GM12873 (cell line): ENCODE measurements at regions not wholly inside any gene's neighbourhood (a gene's known extent, or its start where the extent isn't known, plus 50 kb on each side); places are given as distances from the start of the nearest gene placed in this dataset.

ENCODE experiments used
- CTCF ChIP-seq: IDR thresholded peaks from 2 replicates; pipeline ENCODE4 v1.5.1; 2012; ENCODE audit warnings: low read depth, mild to moderate bottlenecking, moderate library complexity, low read length, control low read depth; ENCODE audit not compliant: insufficient read depth; ENCODE audit errors: missing control alignments

DNA sequence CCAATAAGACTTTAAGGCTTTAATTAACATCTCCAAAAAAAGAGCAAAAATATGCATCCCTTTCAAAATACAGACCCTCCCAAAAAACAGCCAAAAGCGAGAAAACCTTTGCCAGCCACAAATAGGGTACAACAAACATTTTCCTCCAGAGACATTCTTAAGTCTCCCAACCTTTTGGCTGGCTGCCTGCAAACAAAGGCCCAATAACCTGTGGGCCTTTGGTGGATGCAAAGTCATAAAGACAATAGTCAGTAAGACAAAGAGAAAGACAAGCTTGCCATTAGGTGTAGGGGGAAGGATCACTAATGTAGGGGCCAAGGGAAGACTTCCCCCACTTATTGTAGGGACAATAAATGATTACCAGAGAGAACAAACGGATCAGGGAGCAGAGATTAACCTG, 215.5 kb upstream of the ZFP42 start:
- TF ChIP-seq CTCF: no peak

GRCh38 chr4:187782286-187782824, 213.2 kb upstream of the ZFP42 start:
- TF ChIP-seq CTCF: no peak

DNA sequence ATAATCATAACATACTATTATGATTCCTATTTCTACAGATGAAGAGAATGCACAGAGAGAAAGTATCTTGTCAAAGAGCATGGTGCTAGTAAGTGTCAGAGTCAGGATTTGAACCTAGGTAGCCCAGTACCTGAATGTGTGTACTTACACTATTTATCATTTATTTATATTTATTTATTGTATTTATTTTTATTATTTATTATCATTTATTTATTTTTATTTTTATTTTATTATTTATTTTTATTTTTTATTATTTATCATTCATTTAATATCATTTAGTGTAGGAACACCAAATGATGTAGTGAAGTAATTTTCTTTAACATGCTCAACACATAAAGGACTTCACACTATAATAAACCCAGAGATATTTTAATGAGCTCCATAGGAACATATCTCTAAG, 209.4 kb upstream of the ZFP42 start:
- TF ChIP-seq CTCF: no peak

GRCh38 chr4:187789078-187789477, 206.5 kb upstream of the ZFP42 start:
- no peak for TF ChIP-seq CTCF

GRCh38 chr4:187795737-187796136, 199.8 kb upstream of the ZFP42 start:
- TF ChIP-seq CTCF: no peak

DNA sequence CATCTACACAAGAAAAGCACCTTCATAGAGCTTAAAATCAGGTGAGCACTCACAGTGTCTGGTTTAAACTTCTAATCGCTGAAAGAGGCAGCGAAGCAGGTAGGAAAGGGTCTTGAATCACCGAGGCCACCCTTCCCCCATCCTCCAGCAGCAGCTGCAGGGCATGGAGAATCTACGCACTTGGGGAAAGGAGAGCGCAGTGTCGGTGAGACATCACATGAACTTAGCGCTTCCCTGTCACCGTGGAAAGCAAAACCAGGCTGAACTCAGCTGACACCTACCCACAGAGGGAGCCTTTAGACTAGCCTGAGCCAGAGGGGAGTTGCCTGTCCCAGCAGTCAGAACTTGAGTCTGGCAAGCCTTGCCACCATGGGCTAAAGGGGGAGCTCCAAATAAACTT, 197.2 kb upstream of the ZFP42 start:
- TF ChIP-seq CTCF: no peak

DNA sequence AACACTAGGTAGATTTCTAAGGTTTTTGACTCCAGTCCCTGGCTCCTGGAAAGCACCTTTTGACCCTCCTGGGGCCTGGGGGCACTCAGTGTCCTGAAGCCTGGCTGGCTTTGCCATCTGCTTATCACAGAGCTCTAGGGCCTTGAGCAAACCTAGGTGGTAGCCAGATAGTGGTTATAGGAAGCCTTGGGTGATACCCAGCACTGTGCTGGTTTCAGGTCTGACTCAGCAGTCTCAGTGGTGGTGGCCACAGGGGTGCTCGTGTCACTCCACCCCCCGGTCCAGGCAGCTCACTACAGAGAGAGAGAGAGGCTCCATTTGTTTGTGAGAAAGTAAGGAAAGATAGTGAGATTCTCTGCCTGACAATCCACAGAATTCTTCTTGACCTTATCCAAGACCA, 195.8 kb upstream of the ZFP42 start:
- TF ChIP-seq CTCF: no peak
